ENCODE measurements at regions not wholly inside any gene's neighbourhood (a gene's known extent, or its start where the extent isn't known, plus 50 kb on each side); places are given as distances from the start of the nearest gene placed in this dataset.

DNA sequence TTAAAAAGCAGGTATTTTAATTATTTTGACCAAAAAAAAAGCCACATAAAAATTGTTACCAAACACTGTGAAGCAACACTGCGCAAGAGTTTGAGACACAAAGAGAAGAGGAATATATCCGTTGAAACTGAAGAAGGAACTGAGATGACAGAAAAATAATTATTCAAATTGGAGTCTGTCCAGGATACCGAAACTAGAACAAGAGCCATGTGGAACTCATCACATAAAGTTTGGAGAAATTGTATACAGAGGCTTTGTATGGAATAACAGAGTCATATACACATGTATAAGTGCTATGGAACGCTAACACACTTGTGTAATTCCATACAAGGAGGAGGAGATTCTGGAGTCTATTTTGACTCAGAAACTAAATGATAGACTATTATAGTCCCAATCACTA is 675.1 kb upstream of the ADGRL2 start:
- Histone ChIP-seq H3K9me3 (no peaks in the 10 kb centered on the region), H3K27me3 (replicated peaks; ENCODE audit: control insufficient read depth, insufficient read depth, low read length) (no peaks in the 10 kb centered on the region), H3K36me3 (ENCODE audit: control insufficient read depth, insufficient read depth, low read length) (no peaks in the 10 kb centered on the region), H3K4me3 (ENCODE audit: low read depth, low read length) (no peak overlapping the region), H3K4me1 (no peaks in the 10 kb centered on the region)
- Mint-ChIP-seq H3K9me3 (ENCODE audit: unreplicated experiment) (no peaks in the 10 kb centered on the region), H3K27ac (ENCODE audit: unreplicated experiment) (no peak overlapping the region), H3K36me3 (ENCODE audit: insufficient read depth, unreplicated experiment) (no peaks in the 10 kb centered on the region), H3K4me1 (ENCODE audit: low read depth, unreplicated experiment) (no peaks in the 10 kb centered on the region), H3K27me3 (ENCODE audit: insufficient read depth, unreplicated experiment) (no peaks in the 10 kb centered on the region), H3K4me3 (ENCODE audit: unreplicated experiment) (no peak overlapping the region)
- ChIA-PET POLR2A (no interaction called here), CTCF (no interaction called here)
- TF ChIP-seq, protein P1, sequence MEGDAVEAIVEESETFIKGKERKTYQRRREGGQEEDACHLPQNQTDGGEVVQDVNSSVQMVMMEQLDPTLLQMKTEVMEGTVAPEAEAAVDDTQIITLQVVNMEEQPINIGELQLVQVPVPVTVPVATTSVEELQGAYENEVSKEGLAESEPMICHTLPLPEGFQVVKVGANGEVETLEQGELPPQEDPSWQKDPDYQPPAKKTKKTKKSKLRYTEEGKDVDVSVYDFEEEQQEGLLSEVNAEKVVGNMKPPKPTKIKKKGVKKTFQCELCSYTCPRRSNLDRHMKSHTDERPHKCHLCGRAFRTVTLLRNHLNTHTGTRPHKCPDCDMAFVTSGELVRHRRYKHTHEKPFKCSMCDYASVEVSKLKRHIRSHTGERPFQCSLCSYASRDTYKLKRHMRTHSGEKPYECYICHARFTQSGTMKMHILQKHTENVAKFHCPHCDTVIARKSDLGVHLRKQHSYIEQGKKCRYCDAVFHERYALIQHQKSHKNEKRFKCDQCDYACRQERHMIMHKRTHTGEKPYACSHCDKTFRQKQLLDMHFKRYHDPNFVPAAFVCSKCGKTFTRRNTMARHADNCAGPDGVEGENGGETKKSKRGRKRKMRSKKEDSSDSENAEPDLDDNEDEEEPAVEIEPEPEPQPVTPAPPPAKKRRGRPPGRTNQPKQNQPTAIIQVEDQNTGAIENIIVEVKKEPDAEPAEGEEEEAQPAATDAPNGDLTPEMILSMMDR (IDR thresholded peaks at IDR 0.05; ENCODE audit: insufficient read depth in 1 of 2, low read depth in 1 of 2, low read length in 1 of 2, severe bottlenecking in 1 of 2, unreplicated experiment in 1 of 2) = no peak
- DNase-seq = no peak
- intact Hi-C loops (cut with micrococcal nuclease; ENCODE audit: unreplicated experiment) = no loop called here
- BruUV-seq (replicated peaks) = no TSS peak

DNA sequence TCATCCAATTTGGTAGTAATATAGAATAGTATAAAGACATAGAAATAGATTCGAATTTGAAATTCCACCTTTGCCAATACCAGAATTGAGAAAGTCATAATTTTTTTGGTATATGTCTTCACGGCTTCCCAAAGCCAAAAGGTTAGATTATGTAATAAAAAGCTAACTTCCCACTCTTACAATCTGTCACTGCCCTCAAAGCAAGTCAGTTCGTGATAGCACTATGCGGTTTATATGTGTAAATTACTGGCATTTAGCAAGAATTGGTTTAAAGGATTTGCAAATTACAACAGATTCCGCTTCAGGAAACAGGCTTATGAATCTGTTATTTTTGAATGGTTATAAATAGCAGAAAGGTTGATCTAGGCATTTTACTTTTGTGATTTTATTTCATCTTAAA is 679.4 kb upstream of the ADGRL2 start:
- BruUV-seq (replicated peaks) = no TSS peak
- Mint-ChIP-seq H3K36me3 (ENCODE audit: insufficient read depth, unreplicated experiment) (no peaks in the 10 kb centered on the region), H3K27me3 (ENCODE audit: insufficient read depth, unreplicated experiment) (no peaks in the 10 kb centered on the region), H3K9me3 (ENCODE audit: unreplicated experiment) (no peaks in the 10 kb centered on the region), H3K27ac (ENCODE audit: unreplicated experiment) (no peak overlapping the region), H3K4me3 (ENCODE audit: unreplicated experiment) (no peak overlapping the region), H3K4me1 (ENCODE audit: low read depth, unreplicated experiment) (no peaks in the 10 kb centered on the region)
- POLR2A ChIA-PET = no interaction called here
- H3K4me1 ChIP-seq = no peaks in the 10 kb centered on the region
- H3K27me3 ChIP-seq (replicated peaks; ENCODE audit: control insufficient read depth, insufficient read depth, low read length) = no peaks in the 10 kb centered on the region
- CTCF ChIA-PET = no interaction called here
- H3K9me3 ChIP-seq = no peaks in the 10 kb centered on the region
- H3K36me3 ChIP-seq (ENCODE audit: control insufficient read depth, insufficient read depth, low read length) = no peaks in the 10 kb centered on the region
- intact Hi-C loops (cut with micrococcal nuclease; ENCODE audit: unreplicated experiment) = no loop called here
- TF ChIP-seq, protein P1 (IDR thresholded peaks at IDR 0.05; ENCODE audit: insufficient read depth in 1 of 2, low read depth in 1 of 2, low read length in 1 of 2, severe bottlenecking in 1 of 2, unreplicated experiment in 1 of 2) = no peak
- DNase-seq = no peak
- no peak overlapping the region for H3K4me3 ChIP-seq (ENCODE audit: low read depth, low read length)

DNA sequence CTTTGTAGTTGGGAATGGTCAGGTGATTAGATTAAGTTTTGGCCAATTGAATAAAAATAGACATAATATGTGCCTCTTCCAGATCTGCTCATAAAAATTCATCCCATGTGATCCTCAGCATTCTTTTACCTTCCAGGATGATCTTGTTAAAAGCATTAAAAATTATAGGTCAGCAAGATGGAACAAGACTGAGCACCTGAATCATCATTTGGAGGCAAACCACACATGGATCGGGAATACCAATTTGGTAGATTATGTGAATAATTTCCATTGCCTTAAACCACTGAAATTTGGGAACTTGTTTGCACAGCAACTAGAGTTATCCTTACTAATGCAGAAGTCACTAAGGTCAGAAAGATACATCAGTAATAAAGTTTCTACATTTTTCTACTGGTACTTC is 681.4 kb upstream of the ADGRL2 start:
- no peaks in the 10 kb centered on the region for H3K36me3 ChIP-seq (ENCODE audit: control insufficient read depth, insufficient read depth, low read length)
- no peaks in the 10 kb centered on the region for H3K4me1 ChIP-seq
- no peak overlapping the region for H3K27ac Mint-ChIP-seq (ENCODE audit: unreplicated experiment)
- no peaks in the 10 kb centered on the region for H3K9me3 ChIP-seq
- no peaks in the 10 kb centered on the region for H3K9me3 Mint-ChIP-seq (ENCODE audit: unreplicated experiment)
- BruUV-seq (replicated peaks) = no TSS peak
- intact Hi-C loops (cut with micrococcal nuclease; ENCODE audit: unreplicated experiment) = no loop called here
- ChIA-PET POLR2A (no interaction called here), CTCF (no interaction called here)
- no peaks in the 10 kb centered on the region for H3K36me3 Mint-ChIP-seq (ENCODE audit: insufficient read depth, unreplicated experiment)
- H3K27me3 Mint-ChIP-seq (ENCODE audit: insufficient read depth, unreplicated experiment) = no peaks in the 10 kb centered on the region
- H3K4me3 ChIP-seq (ENCODE audit: low read depth, low read length) = no peak overlapping the region
- DNase-seq = no peak
- no peaks in the 10 kb centered on the region for H3K4me1 Mint-ChIP-seq (ENCODE audit: low read depth, unreplicated experiment)
- no peaks in the 10 kb centered on the region for H3K27me3 ChIP-seq (replicated peaks; ENCODE audit: control insufficient read depth, insufficient read depth, low read length)
- TF ChIP-seq, protein P1 (IDR thresholded peaks at IDR 0.05; ENCODE audit: insufficient read depth in 1 of 2, low read depth in 1 of 2, low read length in 1 of 2, severe bottlenecking in 1 of 2, unreplicated experiment in 1 of 2) = no peak
- H3K4me3 Mint-ChIP-seq (ENCODE audit: unreplicated experiment) = no peak overlapping the region

Data from Caco-2 (cell line).